OCI-LY7 (cell line): ENCODE measurements at regions not wholly inside any gene's neighbourhood (a gene's known extent, or its start where the extent isn't known, plus 50 kb on each side); places are given as distances from the start of the nearest gene placed in this dataset.

Source experiments
- EZH2phosphoT487 ChIP-seq: fragments of 200-600 bp; sonication (generic); IDR thresholded peaks from 2 replicates; pipeline ENCODE4 v1.6.1; 2018; ENCODE audit warnings: low read depth, borderline replicate concordance, mild to moderate bottlenecking, mixed run types, antibody characterized with exemption, low read length, moderate library complexity, mixed read lengths
- TF ChIP-seq, protein P1 (sequence below): fragments of 200-600 bp; sonication (generic); conservative IDR thresholded peaks from 2 replicates; pipeline ENCODE4 v1.5.1; 2014; ENCODE audit warnings: mild to moderate bottlenecking, antibody characterized with exemption, low read length, moderate library complexity, mixed read lengths

DNA sequence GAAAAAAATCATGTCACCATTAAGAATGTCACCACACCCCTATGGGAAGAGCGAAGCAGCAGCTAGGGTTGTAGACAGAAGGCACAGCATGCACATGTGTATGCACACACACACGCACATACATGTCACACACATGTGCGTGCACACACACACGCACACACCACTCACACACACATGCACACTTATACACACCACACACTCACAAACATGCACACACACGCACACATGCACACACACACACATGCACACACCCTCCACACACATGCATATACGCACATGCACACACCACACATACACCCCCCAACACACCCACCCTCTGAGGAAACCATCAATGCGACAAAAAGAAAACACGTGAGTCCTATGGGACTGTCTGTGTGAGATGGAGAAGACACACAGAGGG is 205.4 kb downstream of the ENGASE start:
- TF ChIP-seq, protein P1, sequence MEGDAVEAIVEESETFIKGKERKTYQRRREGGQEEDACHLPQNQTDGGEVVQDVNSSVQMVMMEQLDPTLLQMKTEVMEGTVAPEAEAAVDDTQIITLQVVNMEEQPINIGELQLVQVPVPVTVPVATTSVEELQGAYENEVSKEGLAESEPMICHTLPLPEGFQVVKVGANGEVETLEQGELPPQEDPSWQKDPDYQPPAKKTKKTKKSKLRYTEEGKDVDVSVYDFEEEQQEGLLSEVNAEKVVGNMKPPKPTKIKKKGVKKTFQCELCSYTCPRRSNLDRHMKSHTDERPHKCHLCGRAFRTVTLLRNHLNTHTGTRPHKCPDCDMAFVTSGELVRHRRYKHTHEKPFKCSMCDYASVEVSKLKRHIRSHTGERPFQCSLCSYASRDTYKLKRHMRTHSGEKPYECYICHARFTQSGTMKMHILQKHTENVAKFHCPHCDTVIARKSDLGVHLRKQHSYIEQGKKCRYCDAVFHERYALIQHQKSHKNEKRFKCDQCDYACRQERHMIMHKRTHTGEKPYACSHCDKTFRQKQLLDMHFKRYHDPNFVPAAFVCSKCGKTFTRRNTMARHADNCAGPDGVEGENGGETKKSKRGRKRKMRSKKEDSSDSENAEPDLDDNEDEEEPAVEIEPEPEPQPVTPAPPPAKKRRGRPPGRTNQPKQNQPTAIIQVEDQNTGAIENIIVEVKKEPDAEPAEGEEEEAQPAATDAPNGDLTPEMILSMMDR = no peak
- no peak for TF ChIP-seq EZH2phosphoT487
